Testis (tissue), 2 donors: ENCODE measurements at regions not wholly inside any gene's neighbourhood (a gene's known extent, or its start where the extent isn't known, plus 50 kb on each side); places are given as distances from the start of the nearest gene placed in this dataset.

Experiments used
- POLR2A ChIP-seq: fragments of 450-650 bp; IDR thresholded peaks from one replicate; pipeline ENCODE4 v1.6.1; 2017; ENCODE audit warnings: antibody characterized with exemption, mild to moderate bottlenecking, moderate library complexity
- TF ChIP-seq, protein P1 (sequence below), 3 experiments: fragments of 450-650 bp in 2 of 3; fragments of 200-600 bp in 1 of 3; sonication (generic) in 1 of 3; IDR thresholded peaks; one replicate each; pipeline ENCODE4 v1.5.1; 2016 to 2019; ENCODE audit warnings: antibody characterized with exemption in 3 of 3, mild to moderate bottlenecking in 2 of 3, moderate library complexity in 1 of 3

DNA sequence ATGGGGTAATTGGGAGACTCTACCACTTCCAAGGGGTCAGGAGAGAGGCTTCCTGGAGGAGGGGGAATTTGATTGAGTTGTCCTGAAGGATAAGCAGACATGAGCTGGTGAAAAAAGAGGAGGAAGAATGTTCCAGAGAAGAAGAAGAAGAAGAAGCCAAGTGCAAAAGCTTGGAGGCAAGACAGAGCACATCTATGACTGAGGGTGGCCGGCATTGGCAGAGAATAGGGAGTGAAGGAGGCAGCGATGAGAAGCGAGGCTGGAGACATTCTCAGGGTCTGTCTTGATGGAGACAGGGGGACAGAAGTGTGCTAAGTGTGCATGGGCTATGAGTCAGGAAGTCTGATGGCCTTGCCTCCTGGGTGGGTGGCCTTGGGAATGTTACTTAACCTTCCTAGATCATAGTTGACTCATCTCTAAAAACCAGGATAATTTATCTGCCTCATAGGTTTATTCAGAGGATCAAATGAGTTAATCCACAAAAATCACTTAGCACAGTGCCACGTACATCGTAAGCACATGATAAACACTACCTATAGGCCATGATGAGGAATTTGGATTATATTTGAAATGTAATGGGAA, 171.7 kb downstream of the ABCC12 start:
- TF ChIP-seq, protein P1, sequence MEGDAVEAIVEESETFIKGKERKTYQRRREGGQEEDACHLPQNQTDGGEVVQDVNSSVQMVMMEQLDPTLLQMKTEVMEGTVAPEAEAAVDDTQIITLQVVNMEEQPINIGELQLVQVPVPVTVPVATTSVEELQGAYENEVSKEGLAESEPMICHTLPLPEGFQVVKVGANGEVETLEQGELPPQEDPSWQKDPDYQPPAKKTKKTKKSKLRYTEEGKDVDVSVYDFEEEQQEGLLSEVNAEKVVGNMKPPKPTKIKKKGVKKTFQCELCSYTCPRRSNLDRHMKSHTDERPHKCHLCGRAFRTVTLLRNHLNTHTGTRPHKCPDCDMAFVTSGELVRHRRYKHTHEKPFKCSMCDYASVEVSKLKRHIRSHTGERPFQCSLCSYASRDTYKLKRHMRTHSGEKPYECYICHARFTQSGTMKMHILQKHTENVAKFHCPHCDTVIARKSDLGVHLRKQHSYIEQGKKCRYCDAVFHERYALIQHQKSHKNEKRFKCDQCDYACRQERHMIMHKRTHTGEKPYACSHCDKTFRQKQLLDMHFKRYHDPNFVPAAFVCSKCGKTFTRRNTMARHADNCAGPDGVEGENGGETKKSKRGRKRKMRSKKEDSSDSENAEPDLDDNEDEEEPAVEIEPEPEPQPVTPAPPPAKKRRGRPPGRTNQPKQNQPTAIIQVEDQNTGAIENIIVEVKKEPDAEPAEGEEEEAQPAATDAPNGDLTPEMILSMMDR (IDR thresholded peaks at IDR 0.05), result no peak
- TF ChIP-seq POLR2A, result no peak
